K562 (cell line): ENCODE measurements at regions not wholly inside any gene's neighbourhood (a gene's known extent, or its start where the extent isn't known, plus 50 kb on each side); places are given as distances from the start of the nearest gene placed in this dataset.
"Not testable (repeated sequence)": the region's sequence is repeated elsewhere in the genome, so short reads cannot be mapped to it uniquely, and the experiment has no call there.

ENCODE experiments used
- CTCF ChIP-seq, 3 experiments: IDR thresholded peaks in 2 of 3; conservative IDR thresholded peaks in 1 of 3; 2 replicates each; pipeline ENCODE4 v1.5.1; 2011 to 2012; ENCODE audit warnings: low read length in 3 of 3, mild to moderate bottlenecking in 3 of 3, control low read depth in 2 of 3, improper control_type of control experiment in 1 of 3, inconsistent platforms in 1 of 3, low read depth in 1 of 3, mixed read lengths in 1 of 3, moderate library complexity in 1 of 3; ENCODE audit not compliant: insufficient read depth in 2 of 3
- ETV1 ChIP-seq: fragments of 450-650 bp; conservative IDR thresholded peaks from 2 replicates; pipeline ENCODE4 v1.6.1; 2016; ENCODE audit warnings: missing genetic modification characterization, control low read depth, low read depth, missing compliant biosample characterization
- FOXJ3 ChIP-seq: sonication (generic); formaldehyde crosslinking; IDR thresholded peaks from 2 replicates; pipeline ENCODE4 v1.4.0; 2020; ENCODE audit warnings: mild to moderate bottlenecking, missing genetic modification reagents
- JUN ChIP-seq, 2 experiments: sonication (generic) in 1 of 2; formaldehyde crosslinking in 1 of 2; IDR thresholded peaks; 2 replicates each; pipeline versions ENCODE4 v1.6.1 to v1.8.0; 2012 to 2022; ENCODE audit warnings: borderline replicate concordance in 2 of 2, mild to moderate bottlenecking in 2 of 2, improper control_type of control experiment in 1 of 2, low read depth in 1 of 2, low read length in 1 of 2, missing genetic modification reagents in 1 of 2
- NR1H2 ChIP-seq: sonication (generic); formaldehyde crosslinking; IDR thresholded peaks from 2 replicates; pipeline ENCODE4 v1.4.0; 2020; ENCODE audit warnings: mild to moderate bottlenecking, missing genetic modification reagents
- NR2C1 ChIP-seq, 2 experiments: fragments of 450-650 bp; IDR thresholded peaks; 2 replicates each; pipeline ENCODE4 v1.6.1; 2017; ENCODE audit warnings: mild to moderate bottlenecking in 2 of 2, antibody characterized with exemption in 1 of 2, inconsistent platforms in 1 of 2, missing compliant biosample characterization in 1 of 2, missing genetic modification characterization in 1 of 2
- TFAM ChIP-seq: fragments of 250-450 bp; sonication (Bioruptor Pico); conservative IDR thresholded peaks from 2 replicates; pipeline ENCODE4 v1.5.0; 2021; ENCODE audit warnings: mild to moderate bottlenecking, moderate library complexity
- YBX1 ChIP-seq: fragments of 450-650 bp; IDR thresholded peaks from 2 replicates; pipeline ENCODE4 v1.7.1; 2016; ENCODE audit warnings: mild to moderate bottlenecking
- ZNF431 ChIP-seq: sonication (generic); formaldehyde crosslinking; IDR thresholded peaks from 2 replicates; pipeline ENCODE4 v1.8.0; 2022; ENCODE audit warnings: mild to moderate bottlenecking, missing genetic modification reagents
- TF ChIP-seq, protein P1 (sequence below): sonication (generic); formaldehyde crosslinking; IDR thresholded peaks from 2 replicates; pipeline ENCODE4 v1.8.1; 2023; ENCODE audit warnings: mild to moderate bottlenecking, missing genetic modification reagents

DNA sequence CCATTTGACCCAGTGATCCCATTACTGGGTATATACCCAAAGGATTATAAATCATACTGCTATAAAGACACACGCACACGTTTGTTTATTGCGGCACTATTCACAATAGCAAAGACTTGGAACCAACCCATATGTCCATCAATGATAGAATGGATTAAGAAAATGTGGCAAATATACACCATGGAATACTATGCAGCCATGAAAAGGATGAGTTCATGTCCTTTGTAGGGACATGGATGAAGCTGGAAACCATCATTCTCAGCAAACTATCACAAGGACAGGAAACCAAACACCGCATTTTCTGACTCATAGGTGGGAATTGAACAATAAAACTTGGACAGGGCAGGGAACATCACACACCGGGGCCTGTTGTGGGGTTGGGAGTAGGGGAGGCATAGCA, 213.9 kb downstream of the S1PR1 start:
- not testable (repeated sequence) for TF ChIP-seq TFAM (CRISPR knock-in tag); YBX1; JUN (IDR thresholded peaks at IDR 0.05; ENCODE audit: borderline replicate concordance, low read depth, low read length); JUN (CRISPR knock-in tag; IDR thresholded peaks at IDR 0.05; ENCODE audit: borderline replicate concordance); NR2C1 (IDR thresholded peaks at IDR 0.05); NR2C1 (tag; IDR thresholded peaks at IDR 0.05); FOXJ3 (CRISPR knock-in tag); CTCF (IDR thresholded peaks at IDR 0.05 in 2 of 3, conservative IDR thresholded peaks at IDR 0.05 in 1 of 3; ENCODE audit: insufficient read depth in 2 of 3, low read depth in 1 of 3, low read length in 3 of 3); NR1H2; ETV1 (tag); ZNF431
- TF ChIP-seq, protein P1, sequence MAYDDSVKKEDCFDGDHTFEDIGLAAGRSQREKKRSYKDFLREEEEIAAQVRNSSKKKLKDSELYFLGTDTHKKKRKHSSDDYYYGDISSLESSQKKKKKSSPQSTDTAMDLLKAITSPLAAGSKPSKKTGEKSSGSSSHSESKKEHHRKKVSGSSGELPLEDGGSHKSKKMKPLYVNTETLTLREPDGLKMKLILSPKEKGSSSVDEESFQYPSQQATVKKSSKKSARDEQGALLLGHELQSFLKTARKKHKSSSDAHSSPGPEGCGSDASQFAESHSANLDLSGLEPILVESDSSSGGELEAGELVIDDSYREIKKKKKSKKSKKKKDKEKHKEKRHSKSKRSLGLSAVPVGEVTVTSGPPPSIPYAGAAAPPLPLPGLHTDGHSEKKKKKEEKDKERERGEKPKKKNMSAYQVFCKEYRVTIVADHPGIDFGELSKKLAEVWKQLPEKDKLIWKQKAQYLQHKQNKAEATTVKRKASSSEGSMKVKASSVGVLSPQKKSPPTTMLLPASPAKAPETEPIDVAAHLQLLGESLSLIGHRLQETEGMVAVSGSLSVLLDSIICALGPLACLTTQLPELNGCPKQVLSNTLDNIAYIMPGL (CRISPR knock-in tag) = not testable (repeated sequence)
